ENCODE measurements at regions not wholly inside any gene's neighbourhood (a gene's known extent, or its start where the extent isn't known, plus 50 kb on each side); places are given as distances from the start of the nearest gene placed in this dataset.
"Not testable (repeated sequence)": the region's sequence is repeated elsewhere in the genome, so short reads cannot be mapped to it uniquely, and the experiment has no call there.

GRCh38 chr1:233722212-233722979 lies 108.5 kb downstream of the KCNK1 start:
- Histone ChIP-seq H3K27me3 (ENCODE audit: control insufficient read depth, insufficient read depth, low read length) (no peaks in the 10 kb centered on the region), H3K27ac (ENCODE audit: low read length) (no peak overlapping the region), H3K4me1 (ENCODE audit: control insufficient read depth, insufficient read depth, low read length) (no peaks in the 10 kb centered on the region), H3K36me3 (ENCODE audit: control insufficient read depth, insufficient read depth, low read length) (no peaks in the 10 kb centered on the region), H3K9me3 (ENCODE audit: control insufficient read depth, low read depth, low read length) (no peaks in the 10 kb centered on the region), H3K4me3 (ENCODE audit: low read length) (no peak overlapping the region)
- 85% methylated on average over 3 of the region's 8 CpGs for WGBS (ENCODE audit: insufficient coverage, low lambda C conversion rate)
- no peak for DNase-seq

- no peaks in the 10 kb centered on the region for H3K36me3 ChIP-seq (ENCODE audit: control insufficient read depth, insufficient read depth, low read length)
- no CpG with 5 or more reads among the region's 6 CpGs for WGBS (ENCODE audit: insufficient coverage, low lambda C conversion rate)
- no peaks in the 10 kb centered on the region for H3K9me3 ChIP-seq (ENCODE audit: control insufficient read depth, low read depth, low read length)
- no peak overlapping the region for H3K27ac ChIP-seq (ENCODE audit: low read length)
- no peak overlapping the region for H3K4me3 ChIP-seq (ENCODE audit: low read length)
- DNase-seq = no peak
- no peaks in the 10 kb centered on the region for H3K4me1 ChIP-seq (ENCODE audit: control insufficient read depth, insufficient read depth, low read length)
- no peaks in the 10 kb centered on the region for H3K27me3 ChIP-seq (ENCODE audit: control insufficient read depth, insufficient read depth, low read length)
Measured at GRCh38 chr1:233723387-233723786, 109.5 kb downstream of the KCNK1 start.

- not testable (repeated sequence) for H3K9me3 ChIP-seq (ENCODE audit: control insufficient read depth, low read depth, low read length); H3K36me3 ChIP-seq (ENCODE audit: control insufficient read depth, insufficient read depth, low read length); H3K4me3 ChIP-seq (ENCODE audit: low read length); H3K27ac ChIP-seq (ENCODE audit: low read length); H3K27me3 ChIP-seq (ENCODE audit: control insufficient read depth, insufficient read depth, low read length); DNase-seq; H3K4me1 ChIP-seq (ENCODE audit: control insufficient read depth, insufficient read depth, low read length)
- WGBS (ENCODE audit: insufficient coverage, low lambda C conversion rate) = no CpG with 5 or more reads among the region's 10 CpGs
Measured at GRCh38 chr1:233724131-233724631, 110.3 kb downstream of the KCNK1 start.

- Histone ChIP-seq H3K27me3 (ENCODE audit: control insufficient read depth, insufficient read depth, low read length) (no peaks in the 10 kb centered on the region), H3K27ac (ENCODE audit: low read length) (no peak overlapping the region), H3K9me3 (ENCODE audit: control insufficient read depth, low read depth, low read length) (no peaks in the 10 kb centered on the region), H3K4me3 (ENCODE audit: low read length) (no peak overlapping the region), H3K4me1 (ENCODE audit: control insufficient read depth, insufficient read depth, low read length) (no peaks in the 10 kb centered on the region), H3K36me3 (ENCODE audit: control insufficient read depth, insufficient read depth, low read length) (no peaks in the 10 kb centered on the region)
- WGBS (ENCODE audit: insufficient coverage, low lambda C conversion rate) = 85% methylated on average over 4 of the region's 9 CpGs
- DNase-seq = no peak
Measured at GRCh38 chr1:233725423-233725822, 111.5 kb downstream of the KCNK1 start.

- 89% methylated on average over 3 of the region's 4 CpGs for WGBS (ENCODE audit: insufficient coverage, low lambda C conversion rate)
- H3K4me3 ChIP-seq (ENCODE audit: low read length) = no peak overlapping the region
- no peak for DNase-seq
- no peaks in the 10 kb centered on the region for H3K4me1 ChIP-seq (ENCODE audit: control insufficient read depth, insufficient read depth, low read length)
- no peaks in the 10 kb centered on the region for H3K36me3 ChIP-seq (ENCODE audit: control insufficient read depth, insufficient read depth, low read length)
- no peaks in the 10 kb centered on the region for H3K27me3 ChIP-seq (ENCODE audit: control insufficient read depth, insufficient read depth, low read length)
- H3K9me3 ChIP-seq (ENCODE audit: control insufficient read depth, low read depth, low read length) = no peaks in the 10 kb centered on the region
- no peak overlapping the region for H3K27ac ChIP-seq (ENCODE audit: low read length)
Measured at GRCh38 chr1:233728721-233729120, 114.8 kb downstream of the KCNK1 start.

GRCh38 chr1:233730380-233730779 lies 116.5 kb downstream of the KCNK1 start:
- H3K4me1 ChIP-seq (ENCODE audit: control insufficient read depth, insufficient read depth, low read length) = no peaks in the 10 kb centered on the region
- WGBS (ENCODE audit: insufficient coverage, low lambda C conversion rate) = no CpG with 5 or more reads among the region's 5 CpGs
- no peaks in the 10 kb centered on the region for H3K27me3 ChIP-seq (ENCODE audit: control insufficient read depth, insufficient read depth, low read length)
- H3K9me3 ChIP-seq (ENCODE audit: control insufficient read depth, low read depth, low read length) = no peaks in the 10 kb centered on the region
- H3K36me3 ChIP-seq (ENCODE audit: control insufficient read depth, insufficient read depth, low read length) = no peaks in the 10 kb centered on the region
- no peak overlapping the region for H3K27ac ChIP-seq (ENCODE audit: low read length)
- no peak overlapping the region for H3K4me3 ChIP-seq (ENCODE audit: low read length)
- DNase-seq = no peak

GRCh38 chr1:233730809-233731208 lies 116.9 kb downstream of the KCNK1 start:
- H3K36me3 ChIP-seq (ENCODE audit: control insufficient read depth, insufficient read depth, low read length) = no peaks in the 10 kb centered on the region
- H3K4me1 ChIP-seq (ENCODE audit: control insufficient read depth, insufficient read depth, low read length) = no peaks in the 10 kb centered on the region
- H3K27me3 ChIP-seq (ENCODE audit: control insufficient read depth, insufficient read depth, low read length) = no peaks in the 10 kb centered on the region
- DNase-seq = no peak
- H3K27ac ChIP-seq (ENCODE audit: low read length) = no peak overlapping the region
- H3K4me3 ChIP-seq (ENCODE audit: low read length) = no peak overlapping the region
- no CpG with 5 or more reads among the region's 5 CpGs for WGBS (ENCODE audit: insufficient coverage, low lambda C conversion rate)
- H3K9me3 ChIP-seq (ENCODE audit: control insufficient read depth, low read depth, low read length) = no peaks in the 10 kb centered on the region

- Histone ChIP-seq H3K27me3 (ENCODE audit: control insufficient read depth, insufficient read depth, low read length) (no peaks in the 10 kb centered on the region), H3K4me1 (ENCODE audit: control insufficient read depth, insufficient read depth, low read length) (no peaks in the 10 kb centered on the region), H3K9me3 (ENCODE audit: control insufficient read depth, low read depth, low read length) (no peaks in the 10 kb centered on the region), H3K4me3 (ENCODE audit: low read length) (no peak overlapping the region), H3K27ac (ENCODE audit: low read length) (no peak overlapping the region), H3K36me3 (ENCODE audit: control insufficient read depth, insufficient read depth, low read length) (no peaks in the 10 kb centered on the region)
- no CpG with 5 or more reads among the region's 2 CpGs for WGBS (ENCODE audit: insufficient coverage, low lambda C conversion rate)
- no peak for DNase-seq
Measured at GRCh38 chr1:233732206-233732605, 118.3 kb downstream of the KCNK1 start.

- no peak overlapping the region for H3K27ac ChIP-seq (ENCODE audit: low read length)
- no peaks in the 10 kb centered on the region for H3K27me3 ChIP-seq (ENCODE audit: control insufficient read depth, insufficient read depth, low read length)
- H3K4me1 ChIP-seq (ENCODE audit: control insufficient read depth, insufficient read depth, low read length) = no peaks in the 10 kb centered on the region
- no peak for DNase-seq
- WGBS (ENCODE audit: insufficient coverage, low lambda C conversion rate) = no CpG with 5 or more reads among the region's 7 CpGs
- no peak overlapping the region for H3K4me3 ChIP-seq (ENCODE audit: low read length)
- H3K36me3 ChIP-seq (ENCODE audit: control insufficient read depth, insufficient read depth, low read length) = no peaks in the 10 kb centered on the region
- no peaks in the 10 kb centered on the region for H3K9me3 ChIP-seq (ENCODE audit: control insufficient read depth, low read depth, low read length)
Measured at GRCh38 chr1:233734456-233734855, 120.5 kb downstream of the KCNK1 start.

- no peak overlapping the region for H3K27ac ChIP-seq (ENCODE audit: low read length)
- H3K4me3 ChIP-seq (ENCODE audit: low read length) = no peak overlapping the region
- DNase-seq = no peak
- no peaks in the 10 kb centered on the region for H3K4me1 ChIP-seq (ENCODE audit: control insufficient read depth, insufficient read depth, low read length)
- H3K27me3 ChIP-seq (ENCODE audit: control insufficient read depth, insufficient read depth, low read length) = no peaks in the 10 kb centered on the region
- no peaks in the 10 kb centered on the region for H3K36me3 ChIP-seq (ENCODE audit: control insufficient read depth, insufficient read depth, low read length)
- no CpG with 5 or more reads among the region's 1 CpG for WGBS (ENCODE audit: insufficient coverage, low lambda C conversion rate)
- H3K9me3 ChIP-seq (ENCODE audit: control insufficient read depth, low read depth, low read length) = no peaks in the 10 kb centered on the region
Measured at GRCh38 chr1:233735331-233735730, 121.4 kb downstream of the KCNK1 start.

- Histone ChIP-seq H3K27me3 (ENCODE audit: control insufficient read depth, insufficient read depth, low read length) (no peaks in the 10 kb centered on the region), H3K4me1 (ENCODE audit: control insufficient read depth, insufficient read depth, low read length) (no peaks in the 10 kb centered on the region), H3K4me3 (ENCODE audit: low read length) (no peak overlapping the region), H3K36me3 (ENCODE audit: control insufficient read depth, insufficient read depth, low read length) (no peaks in the 10 kb centered on the region), H3K27ac (ENCODE audit: low read length) (no peak overlapping the region), H3K9me3 (ENCODE audit: control insufficient read depth, low read depth, low read length) (no peaks in the 10 kb centered on the region)
- 39% methylated on average over 2 of the region's 3 CpGs for WGBS (ENCODE audit: insufficient coverage, low lambda C conversion rate)
- no peak for DNase-seq
Measured at GRCh38 chr1:233735847-233736246, 121.9 kb downstream of the KCNK1 start.
